ENCODE measurements at regions not wholly inside any gene's neighbourhood (a gene's known extent, or its start where the extent isn't known, plus 50 kb on each side); places are given as distances from the start of the nearest gene placed in this dataset.

- TF ChIP-seq, protein P1, sequence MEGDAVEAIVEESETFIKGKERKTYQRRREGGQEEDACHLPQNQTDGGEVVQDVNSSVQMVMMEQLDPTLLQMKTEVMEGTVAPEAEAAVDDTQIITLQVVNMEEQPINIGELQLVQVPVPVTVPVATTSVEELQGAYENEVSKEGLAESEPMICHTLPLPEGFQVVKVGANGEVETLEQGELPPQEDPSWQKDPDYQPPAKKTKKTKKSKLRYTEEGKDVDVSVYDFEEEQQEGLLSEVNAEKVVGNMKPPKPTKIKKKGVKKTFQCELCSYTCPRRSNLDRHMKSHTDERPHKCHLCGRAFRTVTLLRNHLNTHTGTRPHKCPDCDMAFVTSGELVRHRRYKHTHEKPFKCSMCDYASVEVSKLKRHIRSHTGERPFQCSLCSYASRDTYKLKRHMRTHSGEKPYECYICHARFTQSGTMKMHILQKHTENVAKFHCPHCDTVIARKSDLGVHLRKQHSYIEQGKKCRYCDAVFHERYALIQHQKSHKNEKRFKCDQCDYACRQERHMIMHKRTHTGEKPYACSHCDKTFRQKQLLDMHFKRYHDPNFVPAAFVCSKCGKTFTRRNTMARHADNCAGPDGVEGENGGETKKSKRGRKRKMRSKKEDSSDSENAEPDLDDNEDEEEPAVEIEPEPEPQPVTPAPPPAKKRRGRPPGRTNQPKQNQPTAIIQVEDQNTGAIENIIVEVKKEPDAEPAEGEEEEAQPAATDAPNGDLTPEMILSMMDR (conservative IDR thresholded peaks at IDR 0.05; ENCODE audit: low read length), result peak; percentile 96
- TF ChIP-seq EZH2phosphoT487 (IDR thresholded peaks at IDR 0.05; ENCODE audit: borderline replicate concordance, low read depth, low read length), result no peak
Measured at GRCh38 chr9:19925674-19926503, 137.1 kb upstream of the SLC24A2 start.

Measured in OCI-LY7 (cell line).